Keratinocyte (primary cell): ENCODE measurements at regions not wholly inside any gene's neighbourhood (a gene's known extent, or its start where the extent isn't known, plus 50 kb on each side); places are given as distances from the start of the nearest gene placed in this dataset.

Experiments used
- CTCF ChIP-seq, 3 experiments: IDR thresholded peaks in 1 of 3; conservative IDR thresholded peaks in 1 of 3; optimal IDR thresholded peaks in 1 of 3; 2 replicates in 2 of 3; 3 replicates in 1 of 3; pipeline versions ENCODE3 to v1.5.1; 2011; ENCODE audit warnings: low read length in 3 of 3, mild to moderate bottlenecking in 3 of 3, moderate library complexity in 2 of 3, control low read depth in 1 of 3, inconsistent platforms in 1 of 3; ENCODE audit not compliant: insufficient read depth in 2 of 3; ENCODE audit errors: extremely low read depth in 1 of 3
- EZH2 ChIP-seq: IDR thresholded peaks from one replicate; pipeline ENCODE4 v1.6.1; 2012; ENCODE audit warnings: inconsistent platforms, mild to moderate bottlenecking, low read length, moderate library complexity

GRCh38 chr3:182478369-182478768 is 314.9 kb upstream of the ATP11B start:
- no peak for TF ChIP-seq CTCF (optimal IDR thresholded peaks at IDR 0.05 in 1 of 3, IDR thresholded peaks at IDR 0.05 in 1 of 3, conservative IDR thresholded peaks at IDR 0.05 in 1 of 3; ENCODE audit: extremely low read depth in 1 of 3, insufficient read depth in 2 of 3, low read length in 3 of 3)
- no peak for TF ChIP-seq EZH2
